ENCODE measurements at regions not wholly inside any gene's neighbourhood (a gene's known extent, or its start where the extent isn't known, plus 50 kb on each side); places are given as distances from the start of the nearest gene placed in this dataset.

- peaks cover 3% of the 10 kb centered on the region for H3K9me3 Mint-ChIP-seq (ENCODE audit: insufficient read depth)
- no peak overlapping the region for H3K9ac ChIP-seq (ENCODE audit: low read length)
- DNase-seq = no peak
- no peaks in the 10 kb centered on the region for H3K4me1 Mint-ChIP-seq
- TF ChIP-seq CTCF (IDR thresholded peaks at IDR 0.05) (no peak), EZH2 (IDR thresholded peaks at IDR 0.05; ENCODE audit: borderline replicate concordance, insufficient read depth, low read depth, low read length, poor library complexity, severe bottlenecking) (no peak)
- no peaks in the 10 kb centered on the region for H4K20me1 ChIP-seq (ENCODE audit: control insufficient read depth, insufficient read depth, low read length, poor library complexity, severe bottlenecking)
- H3K79me2 ChIP-seq (ENCODE audit: control insufficient read depth, insufficient read depth, low read length) = no peaks in the 10 kb centered on the region
- no peaks in the 10 kb centered on the region for H3K4me1 ChIP-seq (ENCODE audit: control insufficient read depth in 2 of 2, insufficient read depth in 2 of 2, low read length in 2 of 2)
- H2AFZ ChIP-seq (ENCODE audit: insufficient read depth, low read depth, low read length, poor library complexity, severe bottlenecking) = no peak overlapping the region
- H3K27ac Mint-ChIP-seq = no peak overlapping the region
- H3K27me3 ChIP-seq (replicated peaks in 1 of 4; ENCODE audit: control extremely low read depth in 1 of 4, control insufficient read depth in 3 of 4, insufficient read depth in 4 of 4, low read length in 3 of 4) = no peaks in the 10 kb centered on the region
- no peaks in the 10 kb centered on the region for H3K9me3 ChIP-seq (ENCODE audit: control extremely low read depth in 1 of 3, control insufficient read depth in 2 of 3, insufficient read depth in 1 of 3, low read length in 2 of 3)
- no peak overlapping the region for H3K4me3 ChIP-seq (ENCODE audit: control extremely low read depth in 1 of 5, extremely low read depth in 1 of 5, insufficient read depth in 1 of 5, low read depth in 2 of 5, low read length in 4 of 5)
- H3K27ac ChIP-seq (ENCODE audit: low read length in 2 of 2) = no peak overlapping the region
- no peak for ATAC-seq (ENCODE audit: low read depth)
- intact Hi-C loops (cut with micrococcal nuclease) = no loop called here
- H3K27me3 Mint-ChIP-seq = no peaks in the 10 kb centered on the region
- H3K36me3 ChIP-seq (replicated peaks in 1 of 2; ENCODE audit: control extremely low read depth in 1 of 2, control insufficient read depth in 1 of 2, extremely low read depth in 1 of 2, insufficient read depth in 2 of 2, low read length in 1 of 2) = no peaks in the 10 kb centered on the region
- H3K4me2 ChIP-seq (replicated peaks; ENCODE audit: low read depth, low read length, poor library complexity, severe bottlenecking) = no peak overlapping the region
- no peak overlapping the region for H3K4me3 Mint-ChIP-seq
- POLR2A ChIA-PET = no interaction called here
- CTCF ChIA-PET = no interaction called here
- no CpG with 5 or more reads among the region's 5 CpGs for WGBS (ENCODE audit: insufficient coverage)
Observed at GRCh38 chr10:105585753-105586152, 944.7 kb downstream of the SORCS3 start.

GRCh38 chr10:105585171-105585570, 944.1 kb downstream of the SORCS3 start:
- no peak overlapping the region for H3K9ac ChIP-seq (ENCODE audit: low read length)
- no peaks in the 10 kb centered on the region for H3K79me2 ChIP-seq (ENCODE audit: control insufficient read depth, insufficient read depth, low read length)
- intact Hi-C loops (cut with micrococcal nuclease) = no loop called here
- Mint-ChIP-seq H3K27ac (no peak overlapping the region), H3K4me1 (no peaks in the 10 kb centered on the region), H3K27me3 (no peaks in the 10 kb centered on the region), H3K9me3 (ENCODE audit: insufficient read depth) (peaks cover 5% of the 10 kb centered on the region), H3K4me3 (no peak overlapping the region)
- POLR2A ChIA-PET = no interaction called here
- TF ChIP-seq EZH2 (IDR thresholded peaks at IDR 0.05; ENCODE audit: borderline replicate concordance, insufficient read depth, low read depth, low read length, poor library complexity, severe bottlenecking) (no peak), CTCF (IDR thresholded peaks at IDR 0.05) (no peak)
- CTCF ChIA-PET = no interaction called here
- H3K36me3 ChIP-seq (replicated peaks in 1 of 2; ENCODE audit: control extremely low read depth in 1 of 2, control insufficient read depth in 1 of 2, extremely low read depth in 1 of 2, insufficient read depth in 2 of 2, low read length in 1 of 2) = no peaks in the 10 kb centered on the region
- H3K4me2 ChIP-seq (replicated peaks; ENCODE audit: low read depth, low read length, poor library complexity, severe bottlenecking) = no peak overlapping the region
- H3K27me3 ChIP-seq (replicated peaks in 1 of 4; ENCODE audit: control extremely low read depth in 1 of 4, control insufficient read depth in 3 of 4, insufficient read depth in 4 of 4, low read length in 3 of 4) = no peaks in the 10 kb centered on the region
- no peaks in the 10 kb centered on the region for H3K9me3 ChIP-seq (ENCODE audit: control extremely low read depth in 1 of 3, control insufficient read depth in 2 of 3, insufficient read depth in 1 of 3, low read length in 2 of 3)
- H3K4me1 ChIP-seq (ENCODE audit: control insufficient read depth in 2 of 2, insufficient read depth in 2 of 2, low read length in 2 of 2) = no peaks in the 10 kb centered on the region
- H4K20me1 ChIP-seq (ENCODE audit: control insufficient read depth, insufficient read depth, low read length, poor library complexity, severe bottlenecking) = no peaks in the 10 kb centered on the region
- ATAC-seq (ENCODE audit: low read depth) (no peak), DNase-seq (no peak)
- H3K27ac ChIP-seq (ENCODE audit: low read length in 2 of 2) = no peak overlapping the region
- no peak overlapping the region for H2AFZ ChIP-seq (ENCODE audit: insufficient read depth, low read depth, low read length, poor library complexity, severe bottlenecking)
- no peak overlapping the region for H3K4me3 ChIP-seq (ENCODE audit: control extremely low read depth in 1 of 5, extremely low read depth in 1 of 5, insufficient read depth in 1 of 5, low read depth in 2 of 5, low read length in 4 of 5)

Data from B cell (primary cell).